H1 (cell line): ENCODE measurements at regions not wholly inside any gene's neighbourhood (a gene's known extent, or its start where the extent isn't known, plus 50 kb on each side); places are given as distances from the start of the nearest gene placed in this dataset.

Experiments used
- CTCF ChIA-PET: fragments of 300-600 bp; sonication (Branson Sonifier 250); formaldehyde crosslinking; loops from one replicate; lab custom pipeline; 2021; ENCODE audit not compliant: partially characterized antibody; lab: Charles Lee
- POLR2A ChIA-PET: fragments of 300-600 bp; sonication (Branson Sonifier 250); formaldehyde crosslinking; loops from one replicate; lab custom pipeline; 2021; ENCODE audit warnings: inconsistent platforms; ENCODE audit not compliant: partially characterized antibody; lab: Charles Lee
- DNase-seq, 2 experiments: peaks; one replicate each; pipeline versions ENCODE4 v3.0.0 to v3.0.0-alpha.2; 2010 to 2022; ENCODE audit warnings: low spot score in 2 of 2, low read depth in 1 of 2, mixed read lengths in 1 of 2
- FAIRE-seq: peaks from 2 replicates; lab custom pipeline; 2011; peaks lifted over from hg19 to GRCh38; lab: Jason Lieb, UNC
- H2AFZ ChIP-seq: 2 replicates; pipeline ENCODE4 v1.8.1; 2012; ENCODE audit warnings: low read length, inconsistent platforms
- H2AK5ac ChIP-seq: 2 replicates; pipeline ENCODE4 v1.6.1; 2013; ENCODE audit warnings: low read depth, low read length
- H2BK120ac ChIP-seq: replicated peaks from 2 replicates; pipeline ENCODE3; 2013; ENCODE audit warnings: low read depth, low read length, inconsistent platforms
- H2BK12ac ChIP-seq: 2 replicates; pipeline ENCODE4 v1.6.1; 2013; ENCODE audit warnings: low read depth, low read length
- H2BK15ac ChIP-seq: 2 replicates; pipeline ENCODE4 v1.6.1; 2013; ENCODE audit warnings: low read length
- H2BK20ac ChIP-seq: 2 replicates; pipeline ENCODE4 v1.6.1; 2013; ENCODE audit warnings: low read length
- H2BK5ac ChIP-seq: 2 replicates; pipeline ENCODE4 v1.6.1; 2013; ENCODE audit warnings: low read depth, low read length
- H3K14ac ChIP-seq: 2 replicates; pipeline ENCODE4 v1.6.1; 2013; ENCODE audit warnings: inconsistent platforms; ENCODE audit not compliant: insufficient read length
- H3K18ac ChIP-seq: 2 replicates; pipeline ENCODE4 v1.6.1; 2013; ENCODE audit warnings: low read length; ENCODE audit errors: extremely low read depth
- H3K23ac ChIP-seq: 2 replicates; pipeline ENCODE4 v1.6.1; 2013; ENCODE audit warnings: inconsistent platforms; ENCODE audit not compliant: insufficient read length
- H3K23me2 ChIP-seq: 2 replicates; pipeline ENCODE4 v1.6.1; 2013; ENCODE audit warnings: low read depth, low read length
- H3K27ac ChIP-seq: 2 replicates; pipeline ENCODE4 v1.6.1; 2011; ENCODE audit warnings: low read depth, low read length, inconsistent platforms
- H3K27me3 ChIP-seq, 4 experiments: replicated peaks in 1 of 4; 1 replicate in 1 of 4; 2 replicates in 3 of 4; pipeline versions ENCODE4 v1.6.1 to v1.8.1; 2011 to 2013; ENCODE audit warnings: low read length in 3 of 4, mild to moderate bottlenecking in 3 of 4, inconsistent platforms in 2 of 4, mixed read lengths in 2 of 4, moderate library complexity in 1 of 4; ENCODE audit not compliant: control insufficient read depth in 3 of 4, insufficient read depth in 3 of 4; ENCODE audit errors: extremely low read depth in 1 of 4
- H3K36me3 ChIP-seq, 4 experiments: 2 replicates each; pipeline versions ENCODE4 v1.6.1 to v1.8.1; 2011 to 2013; ENCODE audit warnings: mild to moderate bottlenecking in 4 of 4, low read length in 3 of 4, moderate library complexity in 2 of 4, control low read depth in 1 of 4, inconsistent platforms in 1 of 4; ENCODE audit not compliant: insufficient read depth in 4 of 4, control insufficient read depth in 2 of 4
- H3K4ac ChIP-seq: replicated peaks from 2 replicates; pipeline ENCODE3; 2013; ENCODE audit warnings: low read length, low read depth, mixed read lengths, inconsistent platforms; ENCODE audit not compliant: insufficient read length
- H3K4me1 ChIP-seq, 4 experiments: replicated peaks in 1 of 4; 1 replicate in 1 of 4; 2 replicates in 3 of 4; pipeline versions ENCODE4 v1.6.1 to v1.8.1; 2011 to 2013; ENCODE audit warnings: low read length in 3 of 4, inconsistent platforms in 2 of 4, mixed read lengths in 1 of 4; ENCODE audit not compliant: insufficient read depth in 4 of 4, control insufficient read depth in 3 of 4
- H3K4me2 ChIP-seq, 2 experiments: 2 replicates each; pipeline versions ENCODE4 v1.6.1 to v1.8.1; 2011 to 2013; ENCODE audit warnings: low read depth in 2 of 2, low read length in 2 of 2, control low read depth in 1 of 2, inconsistent platforms in 1 of 2, mild to moderate bottlenecking in 1 of 2; ENCODE audit not compliant: insufficient read depth in 1 of 2
- H3K4me3 ChIP-seq, 4 experiments: fragments of 200-600, 300-600 bp in 1 of 4; sonication (generic), shearing (Covaris generic), sonication (Bioruptor Twin) in 1 of 4; 2 replicates each; pipeline versions ENCODE4 v1.5.1 to v1.8.1; 2011 to 2016; ENCODE audit warnings: low read length in 4 of 4, low read depth in 3 of 4, control low read depth in 2 of 4, inconsistent platforms in 2 of 4, mild to moderate bottlenecking in 2 of 4, mixed read lengths in 1 of 4, moderate library complexity in 1 of 4; ENCODE audit not compliant: insufficient read depth in 2 of 4; ENCODE audit errors: extremely low read depth in 1 of 4
- H3K56ac ChIP-seq: replicated peaks from 2 replicates; pipeline ENCODE3; 2013; ENCODE audit warnings: low read depth, mild to moderate bottlenecking, mixed read lengths, low read length, inconsistent platforms; ENCODE audit not compliant: insufficient read length
- H3K79me1 ChIP-seq: 2 replicates; pipeline ENCODE4 v1.6.1; 2013; ENCODE audit warnings: low read depth, low read length, control low read depth
- H3K79me2 ChIP-seq, 2 experiments: 2 replicates each; pipeline versions ENCODE4 v1.6.1 to v1.8.1; 2012 to 2013; ENCODE audit warnings: low read length in 2 of 2, mild to moderate bottlenecking in 2 of 2, inconsistent platforms in 1 of 2; ENCODE audit not compliant: insufficient read depth in 2 of 2, control insufficient read depth in 1 of 2
- H3K9ac ChIP-seq, 4 experiments: replicated peaks in 1 of 4; 1 replicate in 1 of 4; 2 replicates in 3 of 4; pipeline versions ENCODE4 v1.6.1 to v1.8.1; 2011 to 2013; ENCODE audit warnings: low read depth in 3 of 4, low read length in 3 of 4, control low read depth in 2 of 4, mild to moderate bottlenecking in 2 of 4, moderate library complexity in 2 of 4, inconsistent platforms in 1 of 4; ENCODE audit errors: extremely low read depth in 1 of 4
- H3K9me3 ChIP-seq, 2 experiments: 2 replicates each; pipeline versions ENCODE4 v1.6.1 to v1.8.1; 2012 to 2013; ENCODE audit warnings: mild to moderate bottlenecking in 2 of 2, moderate library complexity in 2 of 2, control low read depth in 1 of 2, inconsistent platforms in 1 of 2, low read depth in 1 of 2, low read length in 1 of 2, mixed read lengths in 1 of 2; ENCODE audit not compliant: insufficient read depth in 2 of 2
- H4K20me1 ChIP-seq, 2 experiments: replicated peaks in 1 of 2; 2 replicates each; pipeline versions ENCODE3 to v1.8.1; 2011 to 2013; ENCODE audit warnings: inconsistent platforms in 2 of 2, low read length in 2 of 2, mild to moderate bottlenecking in 1 of 2; ENCODE audit not compliant: insufficient read depth in 2 of 2, control insufficient read depth in 1 of 2
- H4K5ac ChIP-seq: 2 replicates; pipeline ENCODE4 v1.6.1; 2013; ENCODE audit warnings: low read length, low read depth, mixed read lengths, inconsistent platforms; ENCODE audit not compliant: insufficient read length
- H4K8ac ChIP-seq: 2 replicates; pipeline ENCODE4 v1.8.0; 2013; ENCODE audit warnings: mild to moderate bottlenecking, moderate library complexity, low read length, inconsistent platforms; ENCODE audit not compliant: insufficient read depth; ENCODE audit errors: extremely low read depth
- H4K91ac ChIP-seq: replicated peaks from 2 replicates; pipeline ENCODE3; 2013; ENCODE audit warnings: low read length, mixed read lengths, inconsistent platforms; ENCODE audit not compliant: insufficient read length
- EP300 ChIP-seq, 2 experiments: IDR thresholded peaks; 1 replicate in 1 of 2; 2 replicates in 1 of 2; pipeline ENCODE4 v1.6.1; 2011 to 2012; ENCODE audit warnings: low read depth in 2 of 2, low read length in 2 of 2, mild to moderate bottlenecking in 2 of 2, borderline replicate concordance in 1 of 2, inconsistent platforms in 1 of 2, moderate library complexity in 1 of 2
- GTF2F1 ChIP-seq: IDR thresholded peaks from 2 replicates; pipeline ENCODE4 v1.6.1; 2012; ENCODE audit warnings: low read depth, low read length, improper control_type of control experiment, borderline replicate concordance
- RBBP5 ChIP-seq: IDR thresholded peaks from 2 replicates; pipeline ENCODE4 v1.7.1; 2012; ENCODE audit warnings: low read depth, mild to moderate bottlenecking, inconsistent platforms, low read length, moderate library complexity, borderline replicate concordance
- SAP30 ChIP-seq: fragments of 300-600 bp; sonication (generic); IDR thresholded peaks from 2 replicates; pipeline ENCODE4 v1.7.1; 2012; ENCODE audit warnings: low read length, moderate library complexity, mild to moderate bottlenecking, inconsistent platforms; ENCODE audit not compliant: insufficient read depth, insufficient replicate concordance
- SIRT6 ChIP-seq: IDR thresholded peaks from one replicate; pipeline ENCODE4 v1.7.1; 2012; ENCODE audit warnings: low read length, inconsistent platforms
- SIX5 ChIP-seq: IDR thresholded peaks from 2 replicates; pipeline ENCODE4 v1.6.1; 2011; ENCODE audit warnings: mild to moderate bottlenecking, low read depth, low read length
- SP4 ChIP-seq: IDR thresholded peaks from 2 replicates; pipeline ENCODE4 v1.6.1; 2012; ENCODE audit warnings: low read length, inconsistent platforms
- SRF ChIP-seq: IDR thresholded peaks from 2 replicates; pipeline ENCODE4 v1.6.1; 2011; ENCODE audit warnings: mild to moderate bottlenecking, low read depth, low read length, moderate library complexity
- TAF7 ChIP-seq: optimal IDR thresholded peaks from 2 replicates; pipeline ENCODE3; 2011; ENCODE audit warnings: low read depth, mild to moderate bottlenecking, inconsistent platforms, low read length, moderate library complexity, borderline replicate concordance
- TBP ChIP-seq: IDR thresholded peaks from 2 replicates; pipeline ENCODE4 v1.6.1; 2011; ENCODE audit warnings: low read depth, low read length, improper control_type of control experiment
- TEAD4 ChIP-seq: IDR thresholded peaks from 2 replicates; pipeline ENCODE4 v1.6.1; 2012; ENCODE audit warnings: low read depth, low read length, inconsistent platforms, mixed read lengths
- YY1 ChIP-seq: IDR thresholded peaks from 2 replicates; pipeline ENCODE4 v1.6.1; 2011; ENCODE audit warnings: low read depth, mild to moderate bottlenecking, low read length
- WGBS, 2 experiments: shearing (Covaris generic) in 1 of 2; methylation state at CpG; one replicate each; pipeline versions ENCODE4 v1.1.6 to v1.1.7; 2013 to 2015; ENCODE audit warnings: low lambda C conversion rate in 2 of 2, mixed read lengths in 2 of 2, inconsistent platforms in 1 of 2, low coverage in 1 of 2, missing lambda C conversion rate in 1 of 2; ENCODE audit not compliant: insufficient replicate concordance in 2 of 2, insufficient coverage in 1 of 2, insufficient read length in 1 of 2; ENCODE audit errors: extremely low coverage in 1 of 2, missing lambda C conversion rate in 1 of 2; 5-methylcytosine and 5-hydroxymethylcytosine counted together

- H3K9ac ChIP-seq: no peak overlapping the region
- no peaks in the 10 kb centered on the region for H3K79me2 ChIP-seq
- FAIRE-seq: no peak
- TF ChIP-seq SAP30 (no peak), YY1 (no peak), SRF (no peak), TEAD4 (no peak), RBBP5 (no peak), EP300 (IDR thresholded peaks at IDR 0.05; ENCODE audit: borderline replicate concordance in 1 of 2, low read depth in 2 of 2, low read length in 2 of 2) (no peak), TAF7 (no peak), TBP (no peak), SP4 (no peak), SIRT6 (no peak), GTF2F1 (no peak), SIX5 (no peak)
- no peaks in the 10 kb centered on the region for H3K4me1 ChIP-seq
- H3K4me2 ChIP-seq: no peak overlapping the region
- H4K91ac ChIP-seq: no peak overlapping the region
- no peak overlapping the region; the same call in 1 of the 2 replicates for H2AFZ ChIP-seq
- H3K23ac ChIP-seq: no peak overlapping the region
- DNase-seq: no peak
- H3K23me2 ChIP-seq: no peaks in the 10 kb centered on the region; the same call in 1 of the 2 replicates
- H3K36me3 ChIP-seq: no peaks in the 10 kb centered on the region
- H3K9me3 ChIP-seq: no peaks in the 10 kb centered on the region
- H2BK15ac ChIP-seq: no peak overlapping the region
- H4K5ac ChIP-seq: no peak overlapping the region
- H3K79me1 ChIP-seq: no peaks in the 10 kb centered on the region
- H2BK120ac ChIP-seq: peak overlapping the region; percentile 54
- ChIA-PET POLR2A (no interaction called here), CTCF (interaction anchor here (1.0 to 1.3 kb wide), 2 partner anchors 161 to 603 kb away, joined by 3 read pairs; no protein-coding TSS in a partner anchor)
- H2BK12ac ChIP-seq: no peak overlapping the region
- no peak overlapping the region for H4K8ac ChIP-seq
- no peaks in the 10 kb centered on the region for H4K20me1 ChIP-seq
- no peak overlapping the region for H3K4ac ChIP-seq
- no peak overlapping the region for H3K14ac ChIP-seq
- no peak overlapping the region for H3K4me3 ChIP-seq
- no peak overlapping the region for H2AK5ac ChIP-seq
- H2BK20ac ChIP-seq: no peak overlapping the region
- no peak overlapping the region for H3K18ac ChIP-seq
- 86% methylated on average over 6 of the region's 7 CpGs; no CpG with 5 or more reads in 1 of the 2 experiments for WGBS, 2 experiments
- no peak overlapping the region for H2BK5ac ChIP-seq
- no peak overlapping the region for H3K56ac ChIP-seq
- H3K27me3 ChIP-seq: no peaks in the 10 kb centered on the region
- H3K27ac ChIP-seq: no peak overlapping the region
These were observed 274.7 kb downstream of the USP25 start for GRCh38 chr21:16004523-16004922.
